MM.1S (cell line): ENCODE measurements at regions not wholly inside any gene's neighbourhood (a gene's known extent, or its start where the extent isn't known, plus 50 kb on each side); places are given as distances from the start of the nearest gene placed in this dataset.

Source experiments
- EZH2 ChIP-seq: fragments of 300-600 bp; sonication (generic); optimal IDR thresholded peaks from 2 replicates; pipeline ENCODE3; 2017; ENCODE audit warnings: low read depth, mild to moderate bottlenecking, antibody characterized with exemption, low read length, mixed read lengths
- TF ChIP-seq, protein P1 (sequence below): fragments of 300-600 bp; sonication (generic); IDR thresholded peaks from 2 replicates; pipeline ENCODE4 v1.5.1; 2016; ENCODE audit warnings: antibody characterized with exemption, low read length, mixed read lengths

DNA sequence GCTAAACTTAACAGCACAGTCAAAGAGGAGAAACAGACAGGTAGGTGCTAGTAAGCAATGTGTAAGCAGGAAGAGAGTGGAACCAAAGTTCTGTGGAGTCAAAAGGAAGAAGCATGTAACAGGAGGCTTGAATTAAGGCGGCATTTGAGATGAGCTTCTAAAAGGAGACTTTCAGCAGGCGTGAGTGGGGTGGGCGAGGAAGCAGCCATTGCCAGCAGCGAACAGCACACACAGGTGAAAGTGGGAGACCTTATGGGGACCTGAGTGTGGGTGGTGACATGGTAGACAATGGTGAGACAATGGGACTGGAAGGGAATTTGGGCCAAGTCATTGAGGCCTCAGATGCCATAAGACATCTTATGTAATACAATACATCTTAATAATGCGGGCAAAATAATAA is 195.0 kb downstream of the PAX1 start:
- TF ChIP-seq, protein P1, sequence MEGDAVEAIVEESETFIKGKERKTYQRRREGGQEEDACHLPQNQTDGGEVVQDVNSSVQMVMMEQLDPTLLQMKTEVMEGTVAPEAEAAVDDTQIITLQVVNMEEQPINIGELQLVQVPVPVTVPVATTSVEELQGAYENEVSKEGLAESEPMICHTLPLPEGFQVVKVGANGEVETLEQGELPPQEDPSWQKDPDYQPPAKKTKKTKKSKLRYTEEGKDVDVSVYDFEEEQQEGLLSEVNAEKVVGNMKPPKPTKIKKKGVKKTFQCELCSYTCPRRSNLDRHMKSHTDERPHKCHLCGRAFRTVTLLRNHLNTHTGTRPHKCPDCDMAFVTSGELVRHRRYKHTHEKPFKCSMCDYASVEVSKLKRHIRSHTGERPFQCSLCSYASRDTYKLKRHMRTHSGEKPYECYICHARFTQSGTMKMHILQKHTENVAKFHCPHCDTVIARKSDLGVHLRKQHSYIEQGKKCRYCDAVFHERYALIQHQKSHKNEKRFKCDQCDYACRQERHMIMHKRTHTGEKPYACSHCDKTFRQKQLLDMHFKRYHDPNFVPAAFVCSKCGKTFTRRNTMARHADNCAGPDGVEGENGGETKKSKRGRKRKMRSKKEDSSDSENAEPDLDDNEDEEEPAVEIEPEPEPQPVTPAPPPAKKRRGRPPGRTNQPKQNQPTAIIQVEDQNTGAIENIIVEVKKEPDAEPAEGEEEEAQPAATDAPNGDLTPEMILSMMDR = no peak
- TF ChIP-seq EZH2 = no peak
